Daoy (cell line): ENCODE measurements at regions not wholly inside any gene's neighbourhood (a gene's known extent, or its start where the extent isn't known, plus 50 kb on each side); places are given as distances from the start of the nearest gene placed in this dataset.
"Not testable (repeated sequence)": the region's sequence is repeated elsewhere in the genome, so short reads cannot be mapped to it uniquely, and the experiment has no call there.

Experiments
- DNase-seq: peaks from one replicate; pipeline ENCODE4 v3.0.0-alpha.2; 2015; ENCODE audit warnings: low read depth

DNA sequence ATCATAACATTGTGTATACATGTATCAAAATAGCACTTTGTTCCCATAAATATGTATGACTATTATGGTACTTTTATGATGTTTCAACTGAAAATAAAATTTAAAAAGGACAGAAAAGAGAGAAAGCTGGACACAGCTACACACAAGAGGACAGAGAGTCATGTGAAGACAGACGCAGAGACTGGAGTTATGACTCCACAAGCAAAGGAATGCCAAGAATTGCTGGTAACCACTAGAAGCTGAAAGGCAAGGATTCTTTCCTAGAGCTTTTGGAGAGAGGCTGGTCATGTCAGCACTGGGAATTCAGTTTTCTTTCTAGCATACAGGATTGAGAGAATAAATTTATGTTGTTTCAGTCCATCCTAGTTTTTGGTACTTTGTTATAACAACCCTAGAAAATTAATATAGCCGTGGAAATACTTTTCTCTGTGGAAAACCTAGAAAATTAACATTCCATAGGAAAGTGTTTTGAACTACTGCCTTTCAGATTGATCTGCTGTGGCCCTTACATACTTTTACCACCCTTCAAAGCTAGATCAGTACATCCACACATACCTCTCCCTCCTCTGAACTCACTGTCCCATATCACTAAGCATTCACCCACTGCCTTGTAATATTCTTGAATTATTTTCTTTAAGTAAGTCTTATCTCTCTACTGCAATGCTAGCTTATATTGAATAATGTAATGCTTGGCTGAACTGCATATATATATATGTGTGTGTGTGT is 575.3 kb downstream of the IPMK start:
- no peak for DNase-seq

DNA sequence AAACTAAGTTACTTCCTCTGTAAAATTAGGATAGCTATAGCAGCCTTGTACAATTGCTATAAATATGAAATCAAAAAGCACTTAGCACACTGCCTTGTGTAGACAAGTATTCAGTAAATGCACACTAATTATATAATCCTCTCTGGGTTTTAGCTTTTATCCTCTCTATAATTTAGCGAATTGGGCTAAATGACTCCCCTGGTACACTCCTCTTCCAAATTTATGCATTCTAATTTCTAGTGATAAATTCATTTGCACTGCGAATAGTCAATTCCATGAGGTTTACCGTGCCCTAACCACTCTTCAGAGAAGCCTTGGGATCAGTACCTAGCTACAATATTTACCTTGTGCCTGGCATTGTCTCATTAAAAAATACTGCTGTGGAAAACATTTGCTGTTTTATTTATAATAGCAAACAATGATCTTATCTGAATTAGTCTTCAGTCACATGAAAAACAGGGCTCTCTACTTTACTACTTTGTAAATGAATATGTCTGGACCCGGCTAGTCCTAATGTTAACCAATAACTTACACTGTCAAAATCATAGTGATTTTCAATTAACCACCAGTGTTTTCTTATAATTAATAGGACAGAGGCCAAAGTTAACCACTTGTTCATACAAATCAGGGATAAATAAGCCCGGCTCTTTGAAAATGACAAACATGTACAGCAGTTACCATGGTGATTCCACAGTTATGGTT is 577.9 kb downstream of the IPMK start:
- DNase-seq, result no peak

DNA sequence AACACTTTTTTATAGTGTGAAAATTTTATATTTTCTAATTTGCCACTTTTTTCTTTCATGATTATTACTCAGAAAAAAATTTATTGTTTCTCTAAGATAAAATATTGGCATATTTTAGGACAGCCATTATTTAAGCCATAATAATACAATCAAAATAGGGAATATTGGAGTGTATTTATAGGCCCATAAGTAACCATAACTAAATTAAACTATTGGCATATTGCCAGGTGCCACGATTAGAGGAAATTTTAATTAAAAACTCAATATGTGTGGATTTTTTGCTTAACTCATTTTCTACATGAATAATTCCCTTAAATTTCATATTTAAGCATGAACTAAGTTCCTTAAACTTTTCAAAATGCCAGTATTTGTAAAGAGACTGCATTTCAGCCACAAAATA is 587.8 kb downstream of the IPMK start:
- no peak for DNase-seq

- DNase-seq, result no peak
Observed at GRCh38 chr10:57675125-57675524, 592.6 kb downstream of the IPMK start.

DNA sequence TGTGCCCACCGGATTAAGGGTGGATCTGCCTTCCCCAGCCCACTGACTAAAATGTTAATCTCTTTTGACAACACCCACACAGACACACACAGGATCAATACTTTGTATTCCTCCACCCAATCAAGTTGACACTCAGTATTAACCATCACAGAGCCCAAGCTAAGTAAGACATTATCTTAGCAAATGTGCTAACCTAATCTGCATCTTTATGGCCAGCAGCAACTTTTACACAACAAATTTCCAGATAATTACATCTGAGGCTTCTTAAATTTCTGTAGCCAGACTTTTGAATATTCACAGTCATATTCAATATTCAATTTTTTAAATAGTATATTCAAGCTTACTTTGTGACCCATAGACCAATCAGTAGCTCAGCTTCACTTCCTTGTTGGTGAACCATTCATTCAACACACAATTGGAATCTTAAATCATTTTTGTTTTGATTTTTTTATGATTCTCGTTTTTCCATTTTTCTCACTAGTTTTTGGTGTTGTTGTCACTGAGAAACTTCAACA is 594.2 kb downstream of the IPMK start:
- no peak for DNase-seq

DNA sequence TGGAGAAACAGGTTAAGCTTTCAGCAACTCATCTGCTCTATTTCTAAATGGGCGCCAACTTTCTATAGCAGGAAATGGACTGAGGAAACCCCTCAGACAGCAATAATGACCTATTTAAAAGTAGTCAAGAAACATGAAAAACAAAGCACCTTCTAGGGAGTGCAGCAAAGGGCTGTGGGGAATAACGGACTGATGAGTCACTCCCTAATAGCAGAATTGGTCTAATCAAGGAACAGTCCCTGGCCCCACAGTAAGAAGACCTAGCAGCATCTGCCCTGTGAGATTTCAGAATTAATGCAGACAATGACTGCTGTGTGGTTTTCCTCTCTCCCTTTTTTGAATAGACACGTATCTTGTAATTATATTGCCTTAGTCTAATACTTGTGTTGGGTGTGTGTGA is 602.9 kb downstream of the IPMK start:
- DNase-seq, result no peak

- DNase-seq, result no peak
Observed at GRCh38 chr10:57663401-57663800, 604.3 kb downstream of the IPMK start.

GRCh38 chr10:57661206-57661605 is 606.5 kb downstream of the IPMK start:
- DNase-seq, result no peak

DNA sequence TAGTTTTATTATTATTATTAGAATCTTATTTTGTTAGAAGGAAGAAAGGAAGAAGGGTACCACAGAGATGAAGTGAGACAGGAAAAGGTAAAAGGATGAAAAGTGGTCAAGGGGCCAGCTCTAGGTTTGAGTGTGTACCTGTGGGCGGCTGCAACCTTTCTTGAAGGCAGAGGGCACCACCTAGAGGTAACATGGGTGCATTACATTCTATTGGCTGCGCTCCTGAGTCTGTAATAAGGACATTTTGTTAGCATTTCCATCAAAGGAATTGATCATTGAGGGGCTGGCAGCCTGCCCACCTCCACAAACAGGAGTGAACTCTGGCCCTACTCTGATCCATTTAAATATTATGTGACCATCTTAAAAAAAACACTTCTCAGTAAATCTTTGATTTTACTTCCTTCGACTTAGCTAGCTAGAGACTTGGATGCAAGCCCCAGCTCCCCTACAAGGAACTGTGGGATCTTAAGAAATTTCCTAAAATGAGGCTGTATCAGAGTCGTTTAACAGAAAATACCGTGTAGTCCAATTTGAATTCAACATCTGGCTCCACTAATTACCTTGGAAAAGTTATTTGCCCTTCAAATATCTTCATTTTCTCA is 610.4 kb downstream of the IPMK start:
- DNase-seq, result peak; percentile 1

GRCh38 chr10:57654856-57655255 is 612.8 kb downstream of the IPMK start:
- no peak for DNase-seq

DNA sequence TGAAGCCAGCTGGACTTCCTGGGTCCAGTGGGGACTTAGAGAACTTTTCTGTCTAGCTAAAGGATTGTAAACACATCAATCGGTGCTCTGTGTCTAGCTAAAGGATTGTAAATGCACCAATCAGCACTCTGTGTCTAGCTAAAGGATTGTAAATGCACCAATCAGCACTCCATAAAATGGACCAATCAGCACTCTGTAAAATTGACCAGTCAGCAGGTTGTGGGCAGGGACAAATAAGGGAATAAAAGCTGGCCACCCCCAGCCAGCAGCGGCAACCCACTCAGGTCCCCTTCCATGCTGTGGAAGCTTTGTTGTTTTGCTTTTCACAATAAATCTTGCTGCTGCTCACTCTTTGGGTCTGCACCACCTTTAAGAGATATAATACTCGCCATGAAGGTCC is 622.6 kb downstream of the IPMK start:
- DNase-seq, result not testable (repeated sequence)

- no peak for DNase-seq
Observed at GRCh38 chr10:57638411-57638810, 629.3 kb downstream of the IPMK start.

DNA sequence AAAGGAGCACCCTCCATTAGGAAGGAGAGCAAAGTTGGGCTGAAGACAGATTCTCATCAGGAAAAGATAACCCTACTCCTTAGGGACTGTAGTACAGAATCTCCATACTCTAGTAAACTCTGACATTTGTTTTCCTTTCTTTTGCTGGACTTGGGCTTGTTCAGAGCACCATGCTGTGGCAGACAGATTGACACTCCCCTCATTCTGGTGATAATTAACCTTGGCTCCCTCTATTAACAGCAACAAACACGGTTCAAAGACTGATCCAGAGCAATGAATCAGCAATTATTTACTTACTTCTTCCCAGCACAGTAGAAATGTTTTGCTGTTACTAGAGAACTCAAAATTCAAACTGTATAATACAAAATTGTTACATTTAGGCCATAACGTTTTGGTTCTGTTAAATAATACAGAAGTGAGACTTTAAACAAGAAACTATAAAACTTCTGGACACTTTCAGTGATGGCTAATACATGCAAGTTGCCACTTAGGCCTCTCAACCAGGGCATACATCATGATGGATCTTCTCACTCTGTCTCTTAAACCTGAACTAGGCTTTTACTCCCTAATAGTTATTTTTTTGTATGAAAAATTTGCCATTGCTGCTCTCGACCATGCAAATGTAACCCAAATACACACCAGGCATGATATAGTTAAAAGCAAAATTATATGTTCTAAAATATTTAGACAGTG is 639.0 kb downstream of the IPMK start:
- DNase-seq, result no peak

DNA sequence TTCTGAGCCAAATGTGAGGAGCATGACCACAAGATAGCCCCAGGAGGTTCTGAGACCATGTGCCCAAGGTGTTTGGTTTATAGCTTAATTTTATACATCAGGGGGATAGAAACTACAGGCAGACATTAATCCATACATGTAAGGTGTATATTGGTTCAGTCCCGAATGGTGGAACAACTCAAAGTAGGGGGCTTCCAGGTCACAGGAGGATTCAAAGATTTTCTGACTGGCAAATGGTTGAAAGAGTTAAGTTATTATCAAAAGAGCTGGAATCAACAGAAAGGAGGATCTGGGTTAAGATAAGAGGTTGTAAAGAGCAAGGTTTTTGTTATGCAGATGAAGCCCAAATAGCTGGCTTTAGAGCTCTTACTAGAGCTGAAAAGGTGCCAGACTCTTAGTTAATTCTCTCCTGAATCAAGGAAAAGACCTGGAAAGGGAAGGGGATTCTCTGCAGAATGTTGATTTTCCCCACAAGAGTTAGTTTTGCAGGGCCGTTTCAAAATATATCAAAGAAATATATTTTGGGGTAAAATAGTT is 640.0 kb downstream of the IPMK start:
- DNase-seq, result no peak

DNA sequence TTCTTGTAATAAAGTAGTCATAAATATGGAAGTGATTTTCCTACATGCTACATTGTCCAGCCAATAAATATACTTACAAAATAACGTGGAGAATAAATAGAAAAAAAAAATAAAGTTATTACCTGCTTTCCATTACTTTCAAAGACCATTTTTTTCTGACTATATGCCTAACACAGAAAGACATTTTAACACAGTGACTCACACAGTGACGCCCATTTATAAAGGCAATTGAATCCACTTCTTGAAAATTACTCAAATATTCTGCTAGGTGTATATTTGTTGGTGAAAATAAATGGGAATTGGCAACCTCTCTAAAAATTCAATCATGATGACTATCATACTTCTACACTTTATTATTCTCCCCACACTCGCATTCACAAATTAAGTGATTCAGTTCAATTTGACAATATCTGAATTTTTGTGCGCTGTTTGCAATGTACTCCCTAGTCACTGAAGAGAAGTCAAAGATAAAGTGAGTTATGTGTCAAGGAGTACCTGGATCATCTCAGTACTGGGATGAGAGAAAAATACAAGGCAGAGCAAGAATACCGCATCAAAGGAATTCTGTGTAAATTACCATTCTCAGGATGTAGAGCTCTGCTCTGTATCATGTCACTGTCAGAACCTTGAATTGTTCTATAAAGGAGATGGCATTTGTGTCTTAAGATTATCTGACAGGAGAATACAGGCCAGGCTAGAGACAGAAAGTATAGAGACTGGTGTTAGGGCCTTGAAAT is 642.7 kb downstream of the IPMK start:
- DNase-seq, result no peak

GRCh38 chr10:57624066-57624465 is 643.6 kb downstream of the IPMK start:
- DNase-seq, result no peak

DNA sequence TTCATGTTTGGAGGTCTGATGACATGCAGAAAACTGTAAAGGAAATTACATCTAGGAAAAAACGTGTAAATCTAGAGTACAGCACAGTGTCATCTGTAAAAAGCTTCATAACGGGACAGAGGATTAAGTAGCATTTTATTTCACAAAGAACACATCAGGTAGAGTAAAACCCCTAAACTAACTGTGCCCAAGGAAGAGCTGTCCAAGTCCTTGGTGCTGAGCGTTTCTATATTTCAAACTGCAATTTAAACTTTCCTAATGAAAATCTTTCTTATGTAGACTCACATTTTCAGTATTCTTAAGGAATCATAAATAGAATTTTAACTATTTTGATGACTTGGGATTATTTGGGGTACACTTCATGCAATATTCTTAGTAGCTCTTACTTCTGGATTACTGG is 646.2 kb downstream of the IPMK start:
- no peak for DNase-seq

DNA sequence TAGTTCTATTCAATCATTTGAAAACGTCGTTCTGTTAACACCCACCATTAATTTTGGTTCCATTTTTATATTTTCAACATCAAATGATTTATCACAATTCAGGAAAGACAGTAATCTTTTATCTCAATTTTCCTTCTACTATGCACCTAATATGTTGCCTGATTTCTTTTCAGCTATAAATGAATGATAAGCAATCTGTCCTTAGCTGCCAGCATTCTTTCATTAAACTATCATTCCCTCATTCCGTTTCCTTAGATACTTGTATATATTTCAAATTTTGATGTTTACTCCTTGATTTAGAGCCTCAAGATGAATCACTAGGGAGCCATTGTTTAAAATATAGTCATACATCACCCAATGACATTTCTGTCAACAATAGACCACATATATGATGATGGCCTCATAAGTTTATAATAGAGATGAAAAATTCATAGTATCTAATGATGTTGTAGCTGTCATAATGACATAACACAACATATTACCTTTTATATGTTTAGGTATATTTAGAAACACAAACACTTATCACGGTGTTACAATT is 661.7 kb downstream of the IPMK start:
- DNase-seq, result no peak

GRCh38 chr10:57599440-57599839 is 668.3 kb downstream of the IPMK start:
- DNase-seq, result no peak

DNA sequence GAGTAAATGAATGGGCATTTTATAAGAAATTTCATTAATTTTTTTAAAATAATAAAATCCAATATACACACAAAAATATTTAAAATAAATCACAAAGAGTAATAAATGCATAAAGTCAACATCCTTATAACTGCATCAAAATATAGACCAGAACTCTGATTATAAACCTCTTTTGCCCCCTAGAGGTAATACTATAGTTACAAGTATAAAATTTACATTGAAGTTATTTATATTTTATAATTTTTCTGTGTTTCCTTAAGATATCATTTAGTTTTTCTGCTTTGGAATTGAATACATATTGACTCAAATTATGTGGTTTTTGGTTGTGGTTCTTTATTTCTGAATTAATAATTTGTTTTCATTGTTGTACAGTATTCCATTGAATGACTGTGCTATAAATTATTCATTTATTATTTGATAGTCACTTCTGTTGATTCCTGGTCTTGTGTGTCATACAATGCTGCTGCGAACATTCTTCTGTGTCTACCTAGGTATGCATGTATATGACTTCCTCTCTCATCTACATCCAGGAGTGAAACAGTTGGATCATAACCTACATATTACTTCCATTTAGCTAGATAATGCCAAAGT is 673.6 kb downstream of the IPMK start:
- DNase-seq, result no peak

GRCh38 chr10:57579926-57580325 is 687.8 kb downstream of the IPMK start:
- DNase-seq, result no peak
